PFSK-1 (cell line): ENCODE measurements at regions not wholly inside any gene's neighbourhood (a gene's known extent, or its start where the extent isn't known, plus 50 kb on each side); places are given as distances from the start of the nearest gene placed in this dataset.

Experiments used
- FOXP2 ChIP-seq: optimal IDR thresholded peaks from 2 replicates; pipeline ENCODE3; 2011; ENCODE audit warnings: borderline replicate concordance, control low read depth, inconsistent platforms; ENCODE audit not compliant: insufficient read depth; ENCODE audit errors: extremely low read length, extremely low read depth
- POLR2AphosphoS5 ChIP-seq: IDR thresholded peaks from 2 replicates; pipeline ENCODE4 v1.6.1; 2012; ENCODE audit warnings: low read depth, mild to moderate bottlenecking, control low read depth, low read length, moderate library complexity
- REST ChIP-seq, 2 experiments: IDR thresholded peaks; 2 replicates each; pipeline versions ENCODE4 v1.6.1 to v1.8.0; 2011 to 2012; ENCODE audit warnings: low read depth in 2 of 2, low read length in 2 of 2, control low read depth in 1 of 2, inconsistent platforms in 1 of 2, mild to moderate bottlenecking in 1 of 2, moderate library complexity in 1 of 2; ENCODE audit not compliant: insufficient read depth in 1 of 2
- SIN3A ChIP-seq: IDR thresholded peaks from 2 replicates; pipeline ENCODE4 v1.6.1; 2012; ENCODE audit warnings: mild to moderate bottlenecking, low read length, moderate library complexity, borderline replicate concordance; ENCODE audit not compliant: insufficient read depth
- TAF1 ChIP-seq: IDR thresholded peaks from 2 replicates; pipeline ENCODE4 v1.6.1; 2012; ENCODE audit warnings: low read length, control low read depth, borderline replicate concordance; ENCODE audit not compliant: insufficient read depth

GRCh38 chr18:29250259-29250658 is 1073.3 kb upstream of the CDH2 start:
- TF ChIP-seq TAF1 (no peak), POLR2AphosphoS5 (no peak), REST (IDR thresholded peaks at IDR 0.05; ENCODE audit: insufficient read depth in 1 of 2, low read depth in 2 of 2, low read length in 2 of 2) (no peak), SIN3A (no peak), FOXP2 (no peak)
